ENCODE measurements at regions not wholly inside any gene's neighbourhood (a gene's known extent, or its start where the extent isn't known, plus 50 kb on each side); places are given as distances from the start of the nearest gene placed in this dataset.
"Not testable (repeated sequence)": the region's sequence is repeated elsewhere in the genome, so short reads cannot be mapped to it uniquely, and the experiment has no call there.

- intact Hi-C loops (cut with DNase I; ENCODE audit: low total_unique reads): not testable (repeated sequence)
These were observed 111.5 kb upstream of the MTLN start for GRCh38 chr2:110323832-110324231.

GRCh38 chr2:110322535-110322934 lies 110.2 kb upstream of the MTLN start:
- DNase-seq; H3K9me3 ChIP-seq; H3K36me3 ChIP-seq; H3K4me1 ChIP-seq; H3K4me3 ChIP-seq; H3K27me3 ChIP-seq; H3K27ac ChIP-seq; intact Hi-C loops (cut with DNase I; ENCODE audit: low total_unique reads): not testable (repeated sequence)

More at GRCh38 chr2:110323832-110324231, 111.5 kb upstream of the MTLN start:
- not testable (repeated sequence) for H3K4me3 ChIP-seq, H3K36me3 ChIP-seq, H3K4me1 ChIP-seq, H3K9me3 ChIP-seq, DNase-seq, H3K27me3 ChIP-seq, H3K27ac ChIP-seq

GRCh38 chr2:110320834-110321563 lies 108.7 kb upstream of the MTLN start:
- H3K9me3 ChIP-seq; H3K27me3 ChIP-seq; H3K27ac ChIP-seq; H3K36me3 ChIP-seq; DNase-seq; H3K4me1 ChIP-seq; H3K4me3 ChIP-seq; intact Hi-C loops (cut with DNase I; ENCODE audit: low total_unique reads): not testable (repeated sequence)

- H3K4me1 ChIP-seq; DNase-seq; H3K27me3 ChIP-seq; intact Hi-C loops (cut with DNase I; ENCODE audit: low total_unique reads); H3K4me3 ChIP-seq; H3K27ac ChIP-seq; H3K9me3 ChIP-seq; H3K36me3 ChIP-seq: not testable (repeated sequence)
These were observed 106.6 kb upstream of the MTLN start for GRCh38 chr2:110318898-110319297.

GRCh38 chr2:110317377-110317776 lies 105.0 kb upstream of the MTLN start:
- H3K9me3 ChIP-seq; DNase-seq; H3K27me3 ChIP-seq; H3K27ac ChIP-seq; H3K4me3 ChIP-seq; H3K4me1 ChIP-seq; intact Hi-C loops (cut with DNase I; ENCODE audit: low total_unique reads); H3K36me3 ChIP-seq: not testable (repeated sequence)

- H3K27me3 ChIP-seq; H3K27ac ChIP-seq; H3K9me3 ChIP-seq; H3K4me1 ChIP-seq; intact Hi-C loops (cut with DNase I; ENCODE audit: low total_unique reads); H3K4me3 ChIP-seq; DNase-seq; H3K36me3 ChIP-seq: not testable (repeated sequence)
These were observed 103.9 kb upstream of the MTLN start for GRCh38 chr2:110316051-110316865.

GRCh38 chr2:110315054-110315820 lies 102.9 kb upstream of the MTLN start:
- H3K27me3 ChIP-seq; H3K9me3 ChIP-seq; H3K36me3 ChIP-seq; H3K4me1 ChIP-seq; H3K27ac ChIP-seq; DNase-seq; H3K4me3 ChIP-seq; intact Hi-C loops (cut with DNase I; ENCODE audit: low total_unique reads): not testable (repeated sequence)

GRCh38 chr2:110314472-110314871 lies 102.1 kb upstream of the MTLN start:
- H3K27me3 ChIP-seq; H3K27ac ChIP-seq; H3K9me3 ChIP-seq; DNase-seq; H3K36me3 ChIP-seq; H3K4me1 ChIP-seq; H3K4me3 ChIP-seq; intact Hi-C loops (cut with DNase I; ENCODE audit: low total_unique reads): not testable (repeated sequence)

GRCh38 chr2:110313032-110313431 lies 100.7 kb upstream of the MTLN start:
- H3K27ac ChIP-seq; DNase-seq; H3K27me3 ChIP-seq; intact Hi-C loops (cut with DNase I; ENCODE audit: low total_unique reads); H3K36me3 ChIP-seq; H3K4me3 ChIP-seq; H3K9me3 ChIP-seq; H3K4me1 ChIP-seq: not testable (repeated sequence)

- H3K27ac ChIP-seq; H3K27me3 ChIP-seq; H3K36me3 ChIP-seq; H3K9me3 ChIP-seq; H3K4me3 ChIP-seq; intact Hi-C loops (cut with DNase I; ENCODE audit: low total_unique reads); DNase-seq; H3K4me1 ChIP-seq: not testable (repeated sequence)
These were observed 99.5 kb upstream of the MTLN start for GRCh38 chr2:110311713-110312444.

GRCh38 chr2:110310988-110311475 lies 98.7 kb upstream of the MTLN start:
- DNase-seq; H3K36me3 ChIP-seq; H3K27me3 ChIP-seq; H3K4me3 ChIP-seq; H3K4me1 ChIP-seq; H3K27ac ChIP-seq; intact Hi-C loops (cut with DNase I; ENCODE audit: low total_unique reads); H3K9me3 ChIP-seq: not testable (repeated sequence)

GRCh38 chr2:110308728-110309127 lies 96.4 kb upstream of the MTLN start:
- H3K36me3 ChIP-seq; DNase-seq; H3K27ac ChIP-seq; H3K9me3 ChIP-seq; H3K4me1 ChIP-seq; H3K27me3 ChIP-seq; H3K4me3 ChIP-seq; intact Hi-C loops (cut with DNase I; ENCODE audit: low total_unique reads): not testable (repeated sequence)
